SK-N-SH (cell line): ENCODE measurements at regions not wholly inside any gene's neighbourhood (a gene's known extent, or its start where the extent isn't known, plus 50 kb on each side); places are given as distances from the start of the nearest gene placed in this dataset.

Experiments
- CTCF ChIA-PET: fragments of 300-600, 350-600 bp; formaldehyde crosslinking; extraction: SDS; loops from one replicate; lab custom pipeline; 2021; lab: Yijun Ruan, JAX
- POLR2A ChIA-PET: fragments of 350-600 bp; sonication (Branson Sonifier 250); formaldehyde crosslinking; extraction: SDS; loops from one replicate; lab custom pipeline; 2020; ENCODE audit warnings: antibody characterized with exemption, inconsistent platforms; lab: Yijun Ruan, JAX
- DNase-seq: peaks from one replicate; pipeline ENCODE4 v3.0.0; 2012
- H2AFZ ChIP-seq: fragments of 200-600 bp; sonication (generic); 2 replicates; pipeline ENCODE4 v1.8.1; 2016; ENCODE audit warnings: antibody characterized with exemption, mild to moderate bottlenecking, low read depth
- H3F3A ChIP-seq: fragments of 200-600 bp; sonication (generic); replicated peaks from 2 replicates; pipeline ENCODE3; 2016; ENCODE audit warnings: antibody characterized with exemption, mild to moderate bottlenecking; ENCODE audit not compliant: insufficient read depth
- H3K27ac ChIP-seq, 2 experiments: fragments of 200-500 bp in 1 of 2; fragments of 200-600 bp in 1 of 2; sonication (Bioruptor generic) in 1 of 2; sonication (generic), shearing (Covaris generic) in 1 of 2; 2 replicates each; pipeline versions ENCODE4 v1.5.1 to v1.6.1; 2014 to 2016; ENCODE audit warnings: low read depth in 2 of 2, inconsistent platforms in 1 of 2, low read length in 1 of 2, mild to moderate bottlenecking in 1 of 2, mixed read lengths in 1 of 2
- H3K27me3 ChIP-seq: fragments of 200-600 bp; sonication (generic), shearing (Covaris generic); 2 replicates; pipeline ENCODE4 v1.6.1; 2016; ENCODE audit warnings: mixed run types; ENCODE audit not compliant: insufficient read depth
- H3K36me3 ChIP-seq, 2 experiments: fragments of 200-500 bp in 1 of 2; fragments of 200-600 bp in 1 of 2; sonication (Bioruptor generic) in 1 of 2; sonication (generic) in 1 of 2; replicated peaks in 1 of 2; 2 replicates each; pipeline versions ENCODE3 to v1.5.1; 2014 to 2016; ENCODE audit warnings: low read length in 1 of 2, mild to moderate bottlenecking in 1 of 2; ENCODE audit not compliant: insufficient read depth in 2 of 2, control insufficient read depth in 1 of 2
- H3K4me1 ChIP-seq, 2 experiments: fragments of 200-500 bp in 1 of 2; fragments of 200-600 bp in 1 of 2; sonication (Bioruptor generic) in 1 of 2; sonication (generic), shearing (Covaris generic) in 1 of 2; 2 replicates each; pipeline versions ENCODE4 v1.5.1 to v1.6.1; 2014 to 2016; ENCODE audit warnings: low read depth in 1 of 2, low read length in 1 of 2, mixed run types in 1 of 2; ENCODE audit not compliant: insufficient read depth in 2 of 2, control insufficient read depth in 1 of 2
- H3K4me2 ChIP-seq: fragments of 200-600 bp; sonication (generic), shearing (Covaris generic); 2 replicates; pipeline ENCODE4 v1.6.1; 2017; ENCODE audit warnings: mixed run types
- H3K4me3 ChIP-seq, 2 experiments: fragments of 200-500 bp in 1 of 2; fragments of 200-600 bp in 1 of 2; sonication (Bioruptor generic) in 1 of 2; sonication (generic), shearing (Covaris generic) in 1 of 2; 2 replicates each; pipeline versions ENCODE4 v1.5.1 to v1.8.1; 2014 to 2016; ENCODE audit warnings: low read depth in 2 of 2, inconsistent platforms in 1 of 2, low read length in 1 of 2, mild to moderate bottlenecking in 1 of 2, mixed read lengths in 1 of 2, moderate library complexity in 1 of 2
- H3K79me2 ChIP-seq: fragments of 200-600 bp; sonication (generic); 2 replicates; pipeline ENCODE4 v1.8.1; 2017; ENCODE audit warnings: mild to moderate bottlenecking; ENCODE audit not compliant: insufficient read depth
- H3K9ac ChIP-seq: fragments of 200-600 bp; sonication (generic); 2 replicates; pipeline ENCODE4 v1.6.1; 2017; ENCODE audit warnings: mixed run types
- H3K9me2 ChIP-seq: fragments of 200-600 bp; sonication (generic); 2 replicates; pipeline ENCODE4 v1.6.1; 2017; ENCODE audit warnings: mixed run types
- H3K9me3 ChIP-seq: fragments of 200-600 bp; sonication (generic); 2 replicates; pipeline ENCODE4 v1.6.1; 2017; ENCODE audit warnings: mixed run types, mild to moderate bottlenecking, moderate library complexity
- H4K20me1 ChIP-seq: fragments of 200-600 bp; sonication (generic); 2 replicates; pipeline ENCODE4 v1.6.1; 2017; ENCODE audit warnings: mild to moderate bottlenecking, mixed run types; ENCODE audit not compliant: insufficient read depth
- EP300 ChIP-seq, 2 experiments: IDR thresholded peaks; 2 replicates each; pipeline versions ENCODE4 v1.4.0 to v1.6.1; 2012; ENCODE audit warnings: borderline replicate concordance in 1 of 2, low read depth in 1 of 2, low read length in 1 of 2
- FOXM1 ChIP-seq: IDR thresholded peaks from 2 replicates; pipeline ENCODE4 v1.4.0; 2012; ENCODE audit warnings: low read depth, mild to moderate bottlenecking
- GABPA ChIP-seq: IDR thresholded peaks from 2 replicates; pipeline ENCODE4 v1.4.0; 2012; ENCODE audit warnings: low read depth, mild to moderate bottlenecking
- IRF3 ChIP-seq: fragments of 150-350 bp; IDR thresholded peaks from 2 replicates; pipeline ENCODE4 v1.6.1; 2016; ENCODE audit warnings: mild to moderate bottlenecking, low read depth, low read length
- MAX ChIP-seq: IDR thresholded peaks from 2 replicates; pipeline ENCODE4 v1.4.0; 2012; ENCODE audit warnings: low read depth
- MEF2A ChIP-seq: IDR thresholded peaks from 2 replicates; pipeline ENCODE4 v1.4.0; 2012; ENCODE audit warnings: low read depth, borderline replicate concordance
- NRF1 ChIP-seq: IDR thresholded peaks from 2 replicates; pipeline ENCODE4 v1.6.1; 2012; ENCODE audit warnings: low read depth, mild to moderate bottlenecking, low read length
- RCOR1 ChIP-seq: fragments of 150-350 bp; IDR thresholded peaks from 2 replicates; pipeline ENCODE4 v1.6.1; 2017; ENCODE audit warnings: antibody characterized with exemption, low read length
- SMC3 ChIP-seq: IDR thresholded peaks from 2 replicates; pipeline ENCODE4 v1.6.1; 2012; ENCODE audit warnings: low read depth, low read length, improper control_type of control experiment
- TAF1 ChIP-seq: IDR thresholded peaks from 2 replicates; pipeline ENCODE4 v1.6.1; 2012; ENCODE audit warnings: low read depth, mild to moderate bottlenecking, low read length, moderate library complexity, borderline replicate concordance
- USF2 ChIP-seq: fragments of 150-350 bp; IDR thresholded peaks from 2 replicates; pipeline ENCODE4 v1.6.1; 2017; ENCODE audit warnings: antibody characterized with exemption, low read length, low read depth, borderline replicate concordance
- YY1 ChIP-seq: IDR thresholded peaks from 2 replicates; pipeline ENCODE4 v1.4.0; 2012; ENCODE audit warnings: low read depth, mild to moderate bottlenecking
- ZBTB33 ChIP-seq: IDR thresholded peaks from 2 replicates; pipeline ENCODE4 v1.4.0; 2012; ENCODE audit warnings: low read depth, borderline replicate concordance
- WGBS: methylation state at CpG from one replicate; pipeline ENCODE4 v1.1.6; 2017; ENCODE audit warnings: low lambda C conversion rate; 5-methylcytosine and 5-hydroxymethylcytosine counted together
- TF ChIP-seq, protein P1 (sequence below): fragments of 200-600 bp; sonication (generic); IDR thresholded peaks from 2 replicates; pipeline ENCODE4 v1.6.1; 2017; ENCODE audit warnings: antibody characterized with exemption, mild to moderate bottlenecking, moderate library complexity

- Histone ChIP-seq H3K9me2 (no peaks in the 10 kb centered on the region), H4K20me1 (no peaks in the 10 kb centered on the region), H3K27ac (0 out of 4 replicates have a peak overlapping the region, but pooled peaks of 1 of the 2 experiments have one; percentile 1), H3K4me2 (no peak overlapping the region), H3K36me3 (no peaks in the 10 kb centered on the region), H3K4me3 (no peak overlapping the region), H2AFZ (no peak overlapping the region), H3K4me1 (no peaks in the 10 kb centered on the region), H3F3A (peaks cover 9% of the 10 kb centered on the region), H3K9ac (no peak overlapping the region), H3K79me2 (no peaks in the 10 kb centered on the region), H3K9me3 (peaks cover 2% of the 10 kb centered on the region; the same call in 1 of the 2 replicates), H3K27me3 (no peaks in the 10 kb centered on the region)
- ChIA-PET POLR2A (no interaction called here), CTCF (no interaction called here)
- TF ChIP-seq MEF2A (no peak), IRF3 (no peak), NRF1 (no peak), EP300 (IDR thresholded peaks at IDR 0.05; ENCODE audit: borderline replicate concordance in 1 of 2, low read depth in 1 of 2, low read length in 1 of 2) (no peak), FOXM1 (no peak), MAX (no peak), YY1 (no peak), ZBTB33 (no peak), SMC3 (no peak), GABPA (no peak), RCOR1 (no peak), USF2 (no peak), TAF1 (no peak)
- TF ChIP-seq, protein P1, sequence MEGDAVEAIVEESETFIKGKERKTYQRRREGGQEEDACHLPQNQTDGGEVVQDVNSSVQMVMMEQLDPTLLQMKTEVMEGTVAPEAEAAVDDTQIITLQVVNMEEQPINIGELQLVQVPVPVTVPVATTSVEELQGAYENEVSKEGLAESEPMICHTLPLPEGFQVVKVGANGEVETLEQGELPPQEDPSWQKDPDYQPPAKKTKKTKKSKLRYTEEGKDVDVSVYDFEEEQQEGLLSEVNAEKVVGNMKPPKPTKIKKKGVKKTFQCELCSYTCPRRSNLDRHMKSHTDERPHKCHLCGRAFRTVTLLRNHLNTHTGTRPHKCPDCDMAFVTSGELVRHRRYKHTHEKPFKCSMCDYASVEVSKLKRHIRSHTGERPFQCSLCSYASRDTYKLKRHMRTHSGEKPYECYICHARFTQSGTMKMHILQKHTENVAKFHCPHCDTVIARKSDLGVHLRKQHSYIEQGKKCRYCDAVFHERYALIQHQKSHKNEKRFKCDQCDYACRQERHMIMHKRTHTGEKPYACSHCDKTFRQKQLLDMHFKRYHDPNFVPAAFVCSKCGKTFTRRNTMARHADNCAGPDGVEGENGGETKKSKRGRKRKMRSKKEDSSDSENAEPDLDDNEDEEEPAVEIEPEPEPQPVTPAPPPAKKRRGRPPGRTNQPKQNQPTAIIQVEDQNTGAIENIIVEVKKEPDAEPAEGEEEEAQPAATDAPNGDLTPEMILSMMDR, result no peak
- WGBS, result 64% methylated on average over 1 of the region's 1 CpG
- no peak for DNase-seq
Observed at GRCh38 chr1:96918406-96918805, 196.8 kb downstream of the PTBP2 start.
